ENCODE measurements at regions not wholly inside any gene's neighbourhood (a gene's known extent, or its start where the extent isn't known, plus 50 kb on each side); places are given as distances from the start of the nearest gene placed in this dataset.
A peak's percentile ranks its signal among the peaks of the same experiment; 100 is the strongest.

GRCh38 chr18:53906681-53907080 is 317.8 kb downstream of the MBD2 start:
- H3K36me3 ChIP-seq = no peaks in the 10 kb centered on the region
- H3K4me3 ChIP-seq = no peak overlapping the region
- 28 to 36% methylated on average over 2 of the region's 2 CpGs for WGBS, 2 donors
- peak overlapping the region in 1 of 10 donors; percentile 51 for H3K27ac ChIP-seq
- intact Hi-C loops (cut with DNase I) = no loop called here
- ATAC-seq = peak in 6 of 8 donors; percentile 71 to 94 (median 84)
- peaks cover 0 to 24% (median 0%) of the 10 kb centered on the region in 9 donors for H3K4me1 ChIP-seq
- no peak for TF ChIP-seq CTCF (IDR thresholded peaks at IDR 0.05)
- peak in 1 of 2 donors; percentile 55 for DNase-seq
- H3K27me3 ChIP-seq = no peaks in the 10 kb centered on the region
- peaks cover 0 to 4% (median 0%) of the 10 kb centered on the region in 11 donors for H3K9me3 ChIP-seq

- DNase-seq = no peak
- Histone ChIP-seq H3K9me3 (no peaks in the 10 kb centered on the region), H3K4me3 (no peak overlapping the region), H3K27me3 (no peaks in the 10 kb centered on the region), H3K36me3 (no peaks in the 10 kb centered on the region), H3K4me1 (no peaks in the 10 kb centered on the region), H3K27ac (no peak overlapping the region)
- TF ChIP-seq CTCF (IDR thresholded peaks at IDR 0.05) = no peak
- ATAC-seq = no peak
- intact Hi-C loops (cut with DNase I) = no loop called here
- WGBS, 2 donors = 69 to 71% methylated on average over 5 of the region's 5 CpGs
Measured at GRCh38 chr18:53894675-53895442, 329.6 kb downstream of the MBD2 start.

GRCh38 chr18:53887447-53887846 is 337.0 kb downstream of the MBD2 start:
- 76 to 80% methylated on average over 3 of the region's 3 CpGs for WGBS, 2 donors
- no peaks in the 10 kb centered on the region for H3K36me3 ChIP-seq
- TF ChIP-seq CTCF (IDR thresholded peaks at IDR 0.05) = no peak
- H3K27ac ChIP-seq = no peak overlapping the region
- no peaks in the 10 kb centered on the region for H3K27me3 ChIP-seq
- no peaks in the 10 kb centered on the region for H3K9me3 ChIP-seq
- no peaks in the 10 kb centered on the region for H3K4me1 ChIP-seq
- DNase-seq (no peak), ATAC-seq (no peak)
- no peak overlapping the region for H3K4me3 ChIP-seq
- intact Hi-C loops (cut with DNase I) = no loop called here

- Histone ChIP-seq H3K4me1 (no peaks in the 10 kb centered on the region), H3K27me3 (no peaks in the 10 kb centered on the region), H3K27ac (no peak overlapping the region), H3K36me3 (no peaks in the 10 kb centered on the region), H3K9me3 (no peaks in the 10 kb centered on the region), H3K4me3 (no peak overlapping the region)
- TF ChIP-seq CTCF (IDR thresholded peaks at IDR 0.05) = no peak
- ATAC-seq (no peak), DNase-seq (no peak)
- 78 to 81% methylated on average over 1 of the region's 1 CpG for WGBS, 2 donors
- intact Hi-C loops (cut with DNase I) = no loop called here
Measured at GRCh38 chr18:53886058-53886457, 338.4 kb downstream of the MBD2 start.
